Panc1 (cell line): ENCODE measurements at regions not wholly inside any gene's neighbourhood (a gene's known extent, or its start where the extent isn't known, plus 50 kb on each side); places are given as distances from the start of the nearest gene placed in this dataset.

Source experiments
- ATAC-seq: fragments of 200-7000 bp; cut with Tn5 transposase; 2 replicates; pipeline ENCODE4 v1.9.1; 2020; ENCODE audit warnings: mild to moderate bottlenecking, moderate library complexity
- BruUV-seq: library from RNA; stranded (reverse); fragments of 400-500 nt; replicated peaks from 2 replicates; lab custom pipeline; 2021; lab: Mats Ljungman, UMichigan
- CTCF ChIA-PET: fragments of 300-600 bp; sonication (Branson Sonifier 250); formaldehyde crosslinking; loops from one replicate; lab custom pipeline; 2022; ENCODE audit warnings: antibody characterized with exemption; lab: Charles Lee
- POLR2A ChIA-PET: fragments of 300-600 bp; sonication (Branson Sonifier 250); formaldehyde crosslinking; loops from one replicate; lab custom pipeline; 2022; ENCODE audit warnings: antibody characterized with exemption; lab: Charles Lee
- DNase-seq: peaks from one replicate; pipeline ENCODE4 v3.0.0-alpha.2; 2010; ENCODE audit warnings: low read depth, low spot score
- H3K27ac ChIP-seq: 2 replicates; pipeline ENCODE4 v1.5.1; 2011; ENCODE audit warnings: mild to moderate bottlenecking, low read length, inconsistent platforms
- H3K27me3 ChIP-seq: fragments of 200-500 bp; sonication (Bioruptor generic); 2 replicates; pipeline ENCODE4 v1.6.0; 2014; ENCODE audit warnings: low read length, inconsistent platforms; ENCODE audit not compliant: control insufficient read depth, insufficient read depth
- H3K36me3 ChIP-seq: fragments of 200-500 bp; sonication (Bioruptor generic); 2 replicates; pipeline ENCODE4 v1.5.1; 2014; ENCODE audit warnings: inconsistent platforms, mild to moderate bottlenecking, low read length, moderate library complexity; ENCODE audit not compliant: control insufficient read depth, insufficient read depth
- H3K4me1 ChIP-seq: 2 replicates; pipeline ENCODE4 v1.5.1; 2011; ENCODE audit warnings: inconsistent platforms, mild to moderate bottlenecking, low read length, moderate library complexity; ENCODE audit not compliant: control insufficient read depth, insufficient read depth
- H3K4me3 ChIP-seq, 2 experiments: 2 replicates each; pipeline ENCODE4 v1.5.1; 2011 to 2012; ENCODE audit warnings: low read depth in 2 of 2, low read length in 2 of 2, mild to moderate bottlenecking in 2 of 2, inconsistent platforms in 1 of 2, moderate library complexity in 1 of 2
- H3K9me3 ChIP-seq: fragments of 200-500 bp; sonication (Bioruptor generic); 2 replicates; pipeline ENCODE4 v1.5.1; 2014; ENCODE audit warnings: low read depth, mild to moderate bottlenecking, inconsistent platforms, low read length, moderate library complexity; ENCODE audit not compliant: control insufficient read depth, insufficient read depth
- POLR2AphosphoS5 ChIP-seq: IDR thresholded peaks from 2 replicates; pipeline ENCODE4 v1.6.1; 2012; ENCODE audit warnings: mild to moderate bottlenecking, low read depth, low read length, moderate library complexity
- SIN3A ChIP-seq: IDR thresholded peaks from 2 replicates; pipeline ENCODE4 v1.6.1; 2012; ENCODE audit warnings: low read depth, mild to moderate bottlenecking, low read length, moderate library complexity, borderline replicate concordance; ENCODE audit not compliant: insufficient read depth
- TCF7L2 ChIP-seq: IDR thresholded peaks from 2 replicates; pipeline ENCODE4 v1.6.1; 2011; ENCODE audit warnings: mild to moderate bottlenecking, low read depth, low read length, inconsistent platforms
- in situ Hi-C: cut with HindIII; loops from 2 replicates; pipeline ENCODE4 v1.10.0; 2016; ENCODE audit warnings: low sequenced_read_pairs, low pct_unique_long_range_greater_than_20kb
- intact Hi-C: fragments of 100-400 bp; cut with micrococcal nuclease; formaldehyde crosslinking; loops from one replicate; pipeline ENCODE4 v1.10.0; 2022; ENCODE audit not compliant: unreplicated experiment
- TF ChIP-seq, protein P1 (sequence below): fragments of 450-650 bp; IDR thresholded peaks from 2 replicates; pipeline ENCODE4 v1.5.1; 2017; ENCODE audit warnings: mild to moderate bottlenecking
- TF ChIP-seq, protein P2 (sequence below), 2 experiments: IDR thresholded peaks; 2 replicates each; pipeline ENCODE4 v1.6.1; 2011 to 2012; ENCODE audit warnings: low read depth in 2 of 2, control low read depth in 1 of 2, low read length in 1 of 2, mild to moderate bottlenecking in 1 of 2, moderate library complexity in 1 of 2; ENCODE audit not compliant: insufficient read depth in 1 of 2

DNA sequence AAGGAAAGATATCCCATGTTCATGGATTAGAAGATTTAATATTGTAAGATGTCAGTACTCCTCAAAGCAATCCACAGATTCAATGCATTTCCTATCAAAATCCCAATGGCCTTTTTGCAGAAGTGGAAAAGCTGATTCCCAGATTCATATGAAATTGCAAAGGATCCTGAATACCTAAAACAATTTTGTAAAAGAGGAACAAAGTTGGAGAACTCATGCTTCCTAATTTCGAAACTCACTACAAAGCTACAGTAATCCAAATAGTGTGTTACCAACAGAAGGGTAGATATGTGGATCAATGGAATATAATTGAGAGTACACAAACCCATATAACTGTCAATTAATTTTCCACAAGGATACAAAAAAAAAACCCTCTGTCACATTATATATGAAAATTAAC lies 154.3 kb upstream of the ZNF618 start:
- Histone ChIP-seq H3K9me3 (no peaks in the 10 kb centered on the region), H3K4me3 (no peak overlapping the region), H3K27me3 (no peaks in the 10 kb centered on the region), H3K36me3 (no peaks in the 10 kb centered on the region), H3K27ac (no peak overlapping the region), H3K4me1 (no peaks in the 10 kb centered on the region)
- no TSS peak for BruUV-seq
- intact Hi-C loops: no loop called here
- DNase-seq: no peak
- TF ChIP-seq, protein P1, sequence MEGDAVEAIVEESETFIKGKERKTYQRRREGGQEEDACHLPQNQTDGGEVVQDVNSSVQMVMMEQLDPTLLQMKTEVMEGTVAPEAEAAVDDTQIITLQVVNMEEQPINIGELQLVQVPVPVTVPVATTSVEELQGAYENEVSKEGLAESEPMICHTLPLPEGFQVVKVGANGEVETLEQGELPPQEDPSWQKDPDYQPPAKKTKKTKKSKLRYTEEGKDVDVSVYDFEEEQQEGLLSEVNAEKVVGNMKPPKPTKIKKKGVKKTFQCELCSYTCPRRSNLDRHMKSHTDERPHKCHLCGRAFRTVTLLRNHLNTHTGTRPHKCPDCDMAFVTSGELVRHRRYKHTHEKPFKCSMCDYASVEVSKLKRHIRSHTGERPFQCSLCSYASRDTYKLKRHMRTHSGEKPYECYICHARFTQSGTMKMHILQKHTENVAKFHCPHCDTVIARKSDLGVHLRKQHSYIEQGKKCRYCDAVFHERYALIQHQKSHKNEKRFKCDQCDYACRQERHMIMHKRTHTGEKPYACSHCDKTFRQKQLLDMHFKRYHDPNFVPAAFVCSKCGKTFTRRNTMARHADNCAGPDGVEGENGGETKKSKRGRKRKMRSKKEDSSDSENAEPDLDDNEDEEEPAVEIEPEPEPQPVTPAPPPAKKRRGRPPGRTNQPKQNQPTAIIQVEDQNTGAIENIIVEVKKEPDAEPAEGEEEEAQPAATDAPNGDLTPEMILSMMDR: no peak
- no peak for TF ChIP-seq SIN3A
- no peak for TF ChIP-seq TCF7L2
- TF ChIP-seq, protein P2, sequence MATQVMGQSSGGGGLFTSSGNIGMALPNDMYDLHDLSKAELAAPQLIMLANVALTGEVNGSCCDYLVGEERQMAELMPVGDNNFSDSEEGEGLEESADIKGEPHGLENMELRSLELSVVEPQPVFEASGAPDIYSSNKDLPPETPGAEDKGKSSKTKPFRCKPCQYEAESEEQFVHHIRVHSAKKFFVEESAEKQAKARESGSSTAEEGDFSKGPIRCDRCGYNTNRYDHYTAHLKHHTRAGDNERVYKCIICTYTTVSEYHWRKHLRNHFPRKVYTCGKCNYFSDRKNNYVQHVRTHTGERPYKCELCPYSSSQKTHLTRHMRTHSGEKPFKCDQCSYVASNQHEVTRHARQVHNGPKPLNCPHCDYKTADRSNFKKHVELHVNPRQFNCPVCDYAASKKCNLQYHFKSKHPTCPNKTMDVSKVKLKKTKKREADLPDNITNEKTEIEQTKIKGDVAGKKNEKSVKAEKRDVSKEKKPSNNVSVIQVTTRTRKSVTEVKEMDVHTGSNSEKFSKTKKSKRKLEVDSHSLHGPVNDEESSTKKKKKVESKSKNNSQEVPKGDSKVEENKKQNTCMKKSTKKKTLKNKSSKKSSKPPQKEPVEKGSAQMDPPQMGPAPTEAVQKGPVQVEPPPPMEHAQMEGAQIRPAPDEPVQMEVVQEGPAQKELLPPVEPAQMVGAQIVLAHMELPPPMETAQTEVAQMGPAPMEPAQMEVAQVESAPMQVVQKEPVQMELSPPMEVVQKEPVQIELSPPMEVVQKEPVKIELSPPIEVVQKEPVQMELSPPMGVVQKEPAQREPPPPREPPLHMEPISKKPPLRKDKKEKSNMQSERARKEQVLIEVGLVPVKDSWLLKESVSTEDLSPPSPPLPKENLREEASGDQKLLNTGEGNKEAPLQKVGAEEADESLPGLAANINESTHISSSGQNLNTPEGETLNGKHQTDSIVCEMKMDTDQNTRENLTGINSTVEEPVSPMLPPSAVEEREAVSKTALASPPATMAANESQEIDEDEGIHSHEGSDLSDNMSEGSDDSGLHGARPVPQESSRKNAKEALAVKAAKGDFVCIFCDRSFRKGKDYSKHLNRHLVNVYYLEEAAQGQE (IDR thresholded peaks at IDR 0.05; ENCODE audit: insufficient read depth in 1 of 2, low read depth in 2 of 2, low read length in 1 of 2): no peak
- no peak for TF ChIP-seq POLR2AphosphoS5
- in situ Hi-C loops: no loop called here
- CTCF ChIA-PET: no interaction called here
- POLR2A ChIA-PET: no interaction called here
- no peak for ATAC-seq

DNA sequence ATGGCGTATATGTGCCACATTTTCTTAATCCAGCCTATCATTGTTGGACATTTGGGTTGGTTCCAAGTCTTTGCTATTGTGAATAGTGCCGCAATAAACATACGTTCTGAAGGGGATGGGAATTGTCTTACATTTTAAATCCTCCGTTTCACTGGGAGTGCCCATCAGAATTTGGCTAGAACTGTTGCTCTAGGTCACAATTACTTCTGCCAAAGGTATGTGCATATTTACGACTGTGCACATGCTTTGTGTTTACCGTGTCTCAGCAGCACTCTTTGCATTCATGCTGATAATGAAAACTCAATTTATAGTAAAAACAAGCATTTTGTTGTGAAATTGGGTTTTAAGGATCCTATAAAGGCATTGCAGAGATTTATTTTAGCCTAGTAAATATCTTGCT lies 151.9 kb upstream of the ZNF618 start:
- in situ Hi-C loops (no loop called here), intact Hi-C loops (no loop called here)
- H3K27me3 ChIP-seq: no peaks in the 10 kb centered on the region
- no peak for TF ChIP-seq SIN3A
- TF ChIP-seq, protein P2 (IDR thresholded peaks at IDR 0.05; ENCODE audit: insufficient read depth in 1 of 2, low read depth in 2 of 2, low read length in 1 of 2): no peak
- no peak for TF ChIP-seq TCF7L2
- TF ChIP-seq POLR2AphosphoS5: no peak
- TF ChIP-seq, protein P1: no peak
- CTCF ChIA-PET: no interaction called here
- ATAC-seq: no peak
- no TSS peak for BruUV-seq
- no peaks in the 10 kb centered on the region for H3K9me3 ChIP-seq
- H3K4me1 ChIP-seq: no peaks in the 10 kb centered on the region
- H3K27ac ChIP-seq: no peak overlapping the region
- no peaks in the 10 kb centered on the region for H3K36me3 ChIP-seq
- H3K4me3 ChIP-seq: no peak overlapping the region
- POLR2A ChIA-PET: no interaction called here
- DNase-seq: no peak
